GM18505 (cell line): ENCODE measurements at regions not wholly inside any gene's neighbourhood (a gene's known extent, or its start where the extent isn't known, plus 50 kb on each side); places are given as distances from the start of the nearest gene placed in this dataset.
"Not testable (repeated sequence)": the region's sequence is repeated elsewhere in the genome, so short reads cannot be mapped to it uniquely, and the experiment has no call there.

Source experiments
- ATAC-seq: cut with Tn5 transposase; IDR thresholded peaks from one replicate; pipeline ENCODE4 v1.9.1; 2021; ENCODE audit not compliant: unreplicated experiment
- POLR2A ChIP-seq: IDR thresholded peaks from 4 replicates; pipeline ENCODE4 v1.6.1; 2011; ENCODE audit warnings: borderline replicate concordance; ENCODE audit not compliant: insufficient read depth, insufficient read length; ENCODE audit errors: extremely low read depth

DNA sequence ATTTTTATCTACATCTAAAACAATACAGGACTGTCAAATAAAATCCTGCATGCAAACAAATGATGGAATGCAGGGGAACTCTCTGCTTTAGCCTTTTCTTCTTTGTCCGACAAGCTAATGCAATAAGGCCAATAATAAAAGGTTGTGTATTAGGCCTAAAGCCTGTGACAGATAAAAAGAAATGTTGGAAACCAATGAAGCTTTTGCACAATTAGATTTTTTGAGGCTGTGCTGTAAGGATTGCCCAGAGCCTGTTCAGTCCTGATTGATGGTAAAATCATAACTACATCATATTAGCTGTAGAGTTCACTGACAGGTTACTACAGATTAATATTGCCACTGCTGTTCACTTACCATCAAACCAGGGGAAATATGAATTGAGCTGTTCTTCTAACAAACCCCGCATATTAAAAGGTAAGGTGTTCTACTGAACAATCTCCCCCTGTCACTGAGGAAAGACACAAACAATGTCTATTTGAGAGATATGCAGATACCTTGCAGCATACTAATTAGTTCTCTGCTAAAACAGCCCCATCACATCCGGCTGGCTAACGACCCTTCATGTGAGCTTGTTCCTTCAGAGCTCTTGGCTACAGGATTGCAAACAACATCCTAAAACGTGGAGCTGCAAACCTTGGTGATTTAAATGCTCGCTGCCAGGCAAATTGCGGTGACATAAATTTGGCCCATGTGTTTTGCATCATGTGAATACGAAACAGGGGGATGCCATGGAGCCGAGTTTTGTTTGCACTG is 305.4 kb downstream of the MTX2 start:
- TF ChIP-seq POLR2A, result no peak
- no peak for ATAC-seq

DNA sequence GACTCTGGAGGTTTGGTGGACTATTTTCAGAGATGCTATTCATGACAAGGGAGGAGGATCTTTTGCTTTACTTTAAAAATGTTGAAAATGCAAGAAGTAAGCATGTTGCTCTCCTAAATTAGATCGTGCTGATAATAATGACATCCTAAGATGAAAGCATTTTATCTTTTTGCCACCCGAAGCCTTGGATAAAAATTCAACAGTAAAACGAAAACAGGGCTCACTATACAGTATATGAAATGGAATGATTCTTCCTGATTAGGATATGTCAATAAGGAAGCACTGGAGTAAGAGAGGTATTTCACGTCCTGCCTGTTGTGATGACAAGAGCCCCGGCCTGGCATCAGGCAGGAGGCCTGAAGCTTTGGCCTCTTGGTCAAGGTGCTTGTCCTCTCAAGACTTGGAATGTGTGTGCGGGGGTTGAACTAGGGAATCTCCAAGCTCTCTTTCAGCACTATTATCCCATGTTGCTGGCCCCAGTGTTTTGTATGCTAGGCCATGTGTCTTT is 306.0 kb downstream of the MTX2 start:
- no peak for TF ChIP-seq POLR2A
- ATAC-seq, result no peak

DNA sequence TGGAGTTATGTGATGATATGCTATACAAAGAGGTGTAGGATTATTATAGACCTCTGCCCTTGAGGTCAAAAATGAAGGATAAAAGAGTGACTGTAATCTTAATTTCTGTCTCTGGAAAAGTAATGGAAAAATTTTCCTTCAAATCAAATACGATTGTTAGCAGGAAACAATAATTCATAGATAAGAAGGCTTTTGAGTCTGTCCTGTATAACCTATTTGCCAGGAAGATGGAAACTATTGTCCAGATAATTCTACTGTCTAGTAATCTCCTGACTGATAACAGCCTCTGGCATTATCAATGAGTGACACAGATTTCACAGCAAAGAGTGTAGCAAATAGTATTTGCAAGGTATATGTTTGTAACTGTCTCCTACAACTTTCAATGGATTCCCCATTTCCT is 307.8 kb downstream of the MTX2 start:
- no peak for TF ChIP-seq POLR2A
- no peak for ATAC-seq

DNA sequence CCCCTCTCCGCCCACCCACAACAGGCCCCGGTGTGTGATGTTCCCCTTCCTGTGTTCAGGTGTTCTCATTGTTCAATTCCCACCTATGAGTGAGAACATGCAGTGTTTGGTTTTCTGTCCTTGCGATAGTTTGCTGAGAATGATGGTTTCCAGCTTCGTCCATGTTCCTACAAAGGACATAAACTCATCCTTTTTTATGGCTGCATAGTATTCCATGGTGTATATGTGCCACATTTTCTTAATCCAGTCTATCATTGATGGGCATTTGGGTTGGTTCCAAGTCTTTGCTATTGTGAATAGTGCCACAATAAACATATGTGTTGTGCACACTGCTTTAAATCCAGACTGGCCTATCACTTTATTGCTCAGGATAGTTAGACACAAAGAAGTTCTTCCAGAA is 309.1 kb downstream of the MTX2 start:
- not testable (repeated sequence) for ATAC-seq

DNA sequence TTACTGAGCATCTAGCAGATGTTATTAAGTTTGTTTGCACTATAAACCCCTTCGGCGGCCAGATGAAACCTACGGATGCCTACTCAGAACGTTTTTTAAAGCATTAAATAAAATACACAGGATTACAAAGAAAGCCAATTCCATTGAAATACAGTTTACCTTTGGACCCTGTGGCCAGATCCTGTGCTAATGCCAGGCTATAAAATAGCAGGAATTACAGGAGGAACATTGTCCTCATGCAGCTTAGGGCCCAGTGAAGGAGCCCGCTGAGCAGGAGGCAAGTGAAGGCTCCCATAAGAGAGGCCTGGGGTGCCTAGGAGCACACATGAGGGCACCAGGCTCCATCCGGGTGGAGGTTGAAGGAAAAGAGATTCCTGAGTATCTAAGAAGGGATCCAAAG is 310.4 kb downstream of the MTX2 start:
- TF ChIP-seq POLR2A, result no peak
- ATAC-seq, result no peak

DNA sequence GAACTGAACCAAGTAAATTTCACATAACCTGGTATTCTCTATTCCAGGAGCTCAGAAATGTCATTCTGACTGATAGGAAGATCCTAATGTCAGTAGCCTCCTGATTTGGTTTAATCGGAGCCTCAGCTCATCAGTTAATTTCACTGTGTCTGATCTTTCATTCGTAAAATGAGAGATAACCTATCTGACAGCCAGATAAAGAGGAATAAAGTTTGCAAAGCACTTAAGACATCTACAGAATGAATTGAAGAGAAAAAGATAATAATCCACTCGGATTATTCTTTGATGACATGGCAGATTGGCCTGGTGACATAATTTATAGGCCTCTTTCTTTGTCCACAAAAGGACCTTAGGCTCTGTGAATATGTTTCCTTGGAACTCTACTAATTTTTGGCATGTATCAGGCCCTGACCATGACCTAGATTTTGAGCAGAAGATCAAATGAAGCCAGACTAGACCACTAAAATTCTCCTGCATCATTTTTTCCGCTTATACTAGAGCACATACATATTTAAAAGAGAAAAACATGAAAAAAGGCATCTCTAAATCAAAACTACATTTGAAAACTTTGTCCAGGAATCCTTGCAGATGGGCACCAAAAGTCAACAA is 312.4 kb downstream of the MTX2 start:
- TF ChIP-seq POLR2A, result no peak
- no peak for ATAC-seq

DNA sequence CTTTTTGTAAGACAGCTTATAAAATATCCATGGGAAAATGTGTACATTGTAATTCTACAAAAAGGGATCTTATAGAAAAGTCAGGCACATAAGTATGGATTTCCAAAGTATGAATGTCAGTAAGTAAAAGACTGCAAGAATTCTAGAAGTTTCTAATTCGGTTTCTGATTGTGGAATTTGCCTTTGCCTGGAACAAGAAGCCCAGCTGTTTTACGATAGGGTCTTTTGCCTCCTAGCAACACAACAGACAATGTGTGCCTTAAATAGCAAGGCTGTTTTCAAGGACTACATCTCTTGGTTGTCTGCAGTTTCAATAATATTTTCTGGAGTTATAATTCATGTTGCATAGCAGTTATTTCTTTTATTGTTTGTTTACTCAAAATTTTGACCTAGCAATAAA is 312.9 kb downstream of the MTX2 start:
- no peak for ATAC-seq
- TF ChIP-seq POLR2A, result no peak

DNA sequence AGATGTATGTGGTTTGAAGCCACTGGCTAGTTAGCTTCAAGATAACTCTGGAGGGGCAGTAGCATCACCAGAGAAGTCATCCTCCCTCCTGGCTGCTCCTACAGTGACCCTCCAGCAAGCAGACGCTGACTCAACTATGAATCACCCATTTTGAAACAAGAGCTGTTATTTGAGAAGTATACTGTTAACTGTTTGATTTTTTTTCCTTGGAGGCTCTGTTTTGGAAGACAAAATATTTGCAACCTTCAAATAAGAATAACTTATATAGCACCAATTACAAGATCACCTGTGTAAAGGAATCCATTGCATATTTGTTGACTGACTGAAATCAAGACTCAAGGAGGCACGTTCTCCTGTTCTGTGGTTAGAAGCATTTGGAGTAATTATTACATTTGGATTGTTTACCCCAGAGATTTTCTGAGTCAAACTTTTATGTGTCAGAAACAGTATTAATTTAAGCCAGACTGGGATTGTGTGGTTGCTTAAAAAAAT is 313.8 kb downstream of the MTX2 start:
- no peak for ATAC-seq
- TF ChIP-seq POLR2A, result no peak

DNA sequence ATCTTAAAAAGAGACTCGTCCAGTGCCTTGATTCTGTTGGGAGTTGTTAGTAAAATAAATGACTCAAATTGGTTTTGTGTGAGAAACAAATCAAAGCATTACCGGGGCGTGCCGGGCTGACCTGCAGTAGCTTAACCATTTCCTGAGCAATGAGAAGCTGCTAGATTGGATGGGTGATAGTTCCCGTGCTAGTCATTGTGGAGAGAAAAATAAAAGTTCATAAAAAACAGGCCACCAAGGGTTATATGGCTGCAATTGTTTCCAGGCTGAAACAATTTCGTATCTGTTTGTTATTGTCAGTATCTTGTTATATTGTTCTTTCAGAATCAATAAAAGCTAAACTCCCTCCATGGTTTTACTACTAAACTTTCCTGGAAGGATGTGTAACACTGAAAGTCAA is 314.4 kb downstream of the MTX2 start:
- no peak for ATAC-seq
- TF ChIP-seq POLR2A, result no peak

DNA sequence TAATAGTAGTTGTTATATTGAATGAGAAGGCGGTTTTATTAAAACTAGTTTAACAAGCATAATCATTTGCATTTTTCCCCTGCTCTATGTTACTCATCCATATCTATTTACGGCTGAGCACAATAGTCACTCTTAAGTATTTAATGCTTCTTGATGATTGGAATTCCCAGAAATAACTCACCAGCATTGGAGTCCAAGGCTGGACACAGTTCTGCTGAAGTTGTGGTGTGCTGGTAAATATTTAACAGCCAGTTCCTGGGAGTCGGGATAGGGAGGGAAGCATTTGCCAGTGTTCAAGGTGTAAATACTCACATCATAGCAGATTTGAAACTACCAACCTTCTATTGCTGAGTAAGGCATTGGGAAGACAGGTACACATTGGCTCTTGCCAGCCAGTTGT is 315.1 kb downstream of the MTX2 start:
- ATAC-seq, result no peak
- no peak for TF ChIP-seq POLR2A

DNA sequence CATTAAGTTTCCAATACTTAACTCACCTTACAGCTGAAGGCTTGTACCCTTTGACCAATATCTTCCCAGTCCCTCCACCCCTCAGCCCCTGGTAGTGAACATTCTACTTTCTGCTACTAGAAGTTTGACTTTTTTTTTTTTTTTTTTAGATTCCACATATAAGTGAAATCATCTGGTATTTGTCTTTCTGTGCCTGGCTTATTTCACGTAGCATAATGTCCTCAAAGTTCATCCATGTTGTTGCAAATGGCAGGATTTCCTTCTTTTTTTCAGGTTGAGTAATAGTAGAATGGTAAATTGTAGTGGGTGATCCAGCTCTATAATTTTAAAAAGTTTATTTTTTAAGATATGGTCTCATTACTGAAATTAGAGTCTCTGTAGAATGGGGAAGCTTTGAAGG is 316.0 kb downstream of the MTX2 start:
- no peak for ATAC-seq
- no peak for TF ChIP-seq POLR2A

DNA sequence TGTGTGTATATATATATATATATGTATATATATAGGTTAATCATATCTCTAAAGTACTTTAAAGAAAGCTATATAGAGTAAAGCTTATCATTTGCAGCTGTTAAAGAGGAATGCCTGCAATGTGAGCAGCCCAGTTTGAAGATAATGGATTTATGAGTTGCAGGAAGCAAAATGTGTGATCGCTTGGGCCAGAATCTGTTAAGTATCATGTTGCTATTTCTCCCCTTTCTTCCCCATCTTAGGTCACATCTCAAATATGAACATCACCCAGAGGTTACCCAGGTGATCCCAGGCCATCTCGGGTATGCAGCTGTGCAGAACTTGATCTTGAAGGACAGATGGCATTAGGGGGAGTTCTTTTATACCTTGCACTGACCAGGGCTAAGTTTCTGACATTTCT is 316.5 kb downstream of the MTX2 start:
- TF ChIP-seq POLR2A, result no peak
- ATAC-seq, result no peak

DNA sequence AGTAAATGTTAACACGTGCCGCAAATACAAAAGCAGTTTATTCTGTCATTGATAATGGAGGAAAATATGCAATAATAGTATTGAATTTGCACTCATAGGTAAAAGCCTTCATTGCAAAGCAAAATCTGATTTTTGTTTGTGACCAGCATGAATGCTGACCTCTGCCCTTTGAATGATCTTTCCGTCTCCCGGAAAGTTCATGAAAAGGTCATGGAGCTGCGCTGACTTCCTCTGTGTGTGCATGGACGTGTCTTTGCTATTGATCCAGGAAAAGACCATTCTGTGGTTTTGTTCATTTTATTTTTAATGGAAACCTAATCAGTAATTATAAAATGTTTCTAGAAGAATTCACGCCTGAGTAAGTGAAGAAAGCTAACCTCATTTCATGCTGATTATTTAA is 320.0 kb downstream of the MTX2 start:
- no peak for ATAC-seq
- no peak for TF ChIP-seq POLR2A

DNA sequence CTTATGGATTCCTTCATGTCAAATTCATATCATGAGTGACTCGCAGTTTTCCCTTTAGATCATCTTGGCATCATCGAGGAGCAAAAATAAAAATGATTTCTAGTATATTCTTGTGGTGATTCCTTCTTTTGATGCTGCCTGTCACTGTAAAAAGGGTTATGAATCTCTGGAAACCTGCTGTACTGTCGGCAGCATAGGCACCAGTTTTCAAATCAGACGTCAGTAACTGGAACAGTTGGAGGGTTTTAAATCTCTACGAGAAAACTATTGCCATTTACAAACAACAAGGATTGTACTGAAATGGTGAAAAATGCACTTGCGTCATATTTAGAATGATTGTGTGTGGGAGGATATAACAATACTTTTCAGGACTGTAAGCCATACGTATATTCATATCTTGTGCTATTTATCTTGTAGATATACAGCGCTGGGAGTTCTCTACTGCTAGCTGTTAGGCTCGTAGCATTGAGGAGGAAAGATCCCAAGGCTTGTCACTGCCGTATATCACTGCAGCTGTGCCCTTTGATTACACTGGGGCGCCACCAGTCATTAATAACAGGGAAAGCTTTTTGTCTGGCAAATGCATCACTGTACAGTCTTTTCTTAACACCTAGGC is 320.7 kb downstream of the MTX2 start:
- no peak for ATAC-seq
- TF ChIP-seq POLR2A, result no peak
